ENCODE measurements at regions not wholly inside any gene's neighbourhood (a gene's known extent, or its start where the extent isn't known, plus 50 kb on each side); places are given as distances from the start of the nearest gene placed in this dataset.

- no peak for TF ChIP-seq CTCF (IDR thresholded peaks at IDR 0.05; ENCODE audit: control extremely low read depth, extremely low read depth, low read depth, missing control alignments)
- ChIA-PET POLR2A (no interaction called here), CTCF (no interaction called here)
- no peak for DNase-seq (ENCODE audit: extremely low spot score)
Observed at GRCh38 chr4:123924536-123924935, 527.9 kb downstream of the SPRY1 start.

- CTCF ChIA-PET = no interaction called here
- POLR2A ChIA-PET = no interaction called here
- no peak for DNase-seq (ENCODE audit: extremely low spot score)
- TF ChIP-seq CTCF (IDR thresholded peaks at IDR 0.05; ENCODE audit: control extremely low read depth, extremely low read depth, low read depth, missing control alignments) = no peak
Observed at GRCh38 chr4:123929565-123929964, 533.0 kb downstream of the SPRY1 start.

GRCh38 chr4:123930996-123931395 lies 534.4 kb downstream of the SPRY1 start:
- no peak for DNase-seq (ENCODE audit: extremely low spot score)
- POLR2A ChIA-PET = no interaction called here
- TF ChIP-seq CTCF (IDR thresholded peaks at IDR 0.05; ENCODE audit: control extremely low read depth, extremely low read depth, low read depth, missing control alignments) = no peak
- CTCF ChIA-PET = no interaction called here

GRCh38 chr4:123934096-123934495 lies 537.5 kb downstream of the SPRY1 start:
- no peak for DNase-seq (ENCODE audit: extremely low spot score)
- ChIA-PET POLR2A (no interaction called here), CTCF (no interaction called here)
- TF ChIP-seq CTCF (IDR thresholded peaks at IDR 0.05; ENCODE audit: control extremely low read depth, extremely low read depth, low read depth, missing control alignments) = no peak

- CTCF ChIA-PET = interaction anchor here (1.1 to 1.8 kb wide), 4 partner anchors 10 to 163 kb away, joined by 3 to 5 read pairs (median 4); no protein-coding TSS in a partner anchor
- DNase-seq (ENCODE audit: extremely low spot score) = no peak
- POLR2A ChIA-PET = no interaction called here
- no peak for TF ChIP-seq CTCF (IDR thresholded peaks at IDR 0.05; ENCODE audit: control extremely low read depth, extremely low read depth, low read depth, missing control alignments)
Observed at GRCh38 chr4:123936621-123937043, 540.0 kb downstream of the SPRY1 start.

- POLR2A ChIA-PET = no interaction called here
- DNase-seq (ENCODE audit: extremely low spot score) = no peak
- CTCF ChIA-PET = interaction anchor here (1.4 to 1.8 kb wide), 2 partner anchors 22 to 164 kb away, joined by 5 read pairs; no protein-coding TSS in a partner anchor
- TF ChIP-seq CTCF (IDR thresholded peaks at IDR 0.05; ENCODE audit: control extremely low read depth, extremely low read depth, low read depth, missing control alignments) = no peak
Observed at GRCh38 chr4:123937581-123937980, 541.0 kb downstream of the SPRY1 start.

GRCh38 chr4:123939621-123940020 lies 543.0 kb downstream of the SPRY1 start:
- CTCF ChIA-PET = no interaction called here
- no peak for TF ChIP-seq CTCF (IDR thresholded peaks at IDR 0.05; ENCODE audit: control extremely low read depth, extremely low read depth, low read depth, missing control alignments)
- POLR2A ChIA-PET = no interaction called here
- no peak for DNase-seq (ENCODE audit: extremely low spot score)
